GM21390 (cell line): ENCODE measurements at regions not wholly inside any gene's neighbourhood (a gene's known extent, or its start where the extent isn't known, plus 50 kb on each side); places are given as distances from the start of the nearest gene placed in this dataset.

Experiments used
- ATAC-seq: cut with Tn5 transposase; IDR thresholded peaks from one replicate; pipeline ENCODE4 v1.9.1; 2021; ENCODE audit not compliant: unreplicated experiment

- ATAC-seq: no peak
Observed at GRCh38 chr2:235300368-235301201, 193.3 kb upstream of the AGAP1 start.

- no peak for ATAC-seq
Observed at GRCh38 chr2:235301202-235302076, 192.4 kb upstream of the AGAP1 start.

- no peak for ATAC-seq
Observed at GRCh38 chr2:235302263-235302662, 191.6 kb upstream of the AGAP1 start.

- ATAC-seq: no peak
Observed at GRCh38 chr2:235303499-235304291, 190.1 kb upstream of the AGAP1 start.

- ATAC-seq: no peak
Observed at GRCh38 chr2:235305678-235306077, 188.2 kb upstream of the AGAP1 start.

GRCh38 chr2:235311044-235311443, 182.8 kb upstream of the AGAP1 start:
- no peak for ATAC-seq

GRCh38 chr2:235312571-235312970, 181.3 kb upstream of the AGAP1 start:
- no peak for ATAC-seq

- no peak for ATAC-seq
Observed at GRCh38 chr2:235314371-235314930, 179.4 kb upstream of the AGAP1 start.

- no peak for ATAC-seq
Observed at GRCh38 chr2:235319095-235319494, 174.7 kb upstream of the AGAP1 start.

GRCh38 chr2:235320326-235320725, 173.5 kb upstream of the AGAP1 start:
- ATAC-seq: no peak

GRCh38 chr2:235324324-235324723, 169.5 kb upstream of the AGAP1 start:
- no peak for ATAC-seq

GRCh38 chr2:235325151-235325550, 168.7 kb upstream of the AGAP1 start:
- no peak for ATAC-seq

- no peak for ATAC-seq
Observed at GRCh38 chr2:235328991-235329390, 164.9 kb upstream of the AGAP1 start.

- ATAC-seq: no peak
Observed at GRCh38 chr2:235330775-235331451, 162.9 kb upstream of the AGAP1 start.

- no peak for ATAC-seq
Observed at GRCh38 chr2:235332240-235332890, 161.5 kb upstream of the AGAP1 start.

- no peak for ATAC-seq
Observed at GRCh38 chr2:235333076-235333475, 160.8 kb upstream of the AGAP1 start.

- ATAC-seq: no peak
Observed at GRCh38 chr2:235334179-235334578, 159.7 kb upstream of the AGAP1 start.

GRCh38 chr2:235343156-235343774, 150.6 kb upstream of the AGAP1 start:
- no peak for ATAC-seq

GRCh38 chr2:235343869-235344268, 150.0 kb upstream of the AGAP1 start:
- ATAC-seq: no peak
